HG02973 (cell line): ENCODE measurements at regions not wholly inside any gene's neighbourhood (a gene's known extent, or its start where the extent isn't known, plus 50 kb on each side); places are given as distances from the start of the nearest gene placed in this dataset.

Experiments
- ATAC-seq: cut with Tn5 transposase; IDR thresholded peaks from one replicate; pipeline ENCODE4 v1.9.1; 2021; ENCODE audit warnings: moderate library complexity; ENCODE audit not compliant: unreplicated experiment

DNA sequence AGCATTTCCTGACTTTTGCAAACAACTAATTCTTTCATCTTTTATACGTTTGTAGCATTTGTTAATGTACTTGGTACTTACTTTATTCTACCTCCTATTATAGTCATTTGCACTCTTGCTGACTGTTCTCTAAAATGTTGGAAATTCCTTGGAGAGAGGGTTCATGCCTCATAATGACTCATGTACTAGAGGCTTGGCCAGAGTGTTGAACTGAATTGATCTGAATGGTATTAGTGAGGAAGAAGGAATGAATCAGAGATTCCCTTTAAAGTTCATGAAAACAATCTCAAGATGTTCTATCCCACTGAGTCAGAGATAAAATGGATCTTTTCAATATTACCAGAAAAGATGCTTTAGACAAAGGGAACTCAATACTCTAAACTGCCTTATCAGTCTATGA lies 383.4 kb downstream of the SEC16B start:
- ATAC-seq = no peak

DNA sequence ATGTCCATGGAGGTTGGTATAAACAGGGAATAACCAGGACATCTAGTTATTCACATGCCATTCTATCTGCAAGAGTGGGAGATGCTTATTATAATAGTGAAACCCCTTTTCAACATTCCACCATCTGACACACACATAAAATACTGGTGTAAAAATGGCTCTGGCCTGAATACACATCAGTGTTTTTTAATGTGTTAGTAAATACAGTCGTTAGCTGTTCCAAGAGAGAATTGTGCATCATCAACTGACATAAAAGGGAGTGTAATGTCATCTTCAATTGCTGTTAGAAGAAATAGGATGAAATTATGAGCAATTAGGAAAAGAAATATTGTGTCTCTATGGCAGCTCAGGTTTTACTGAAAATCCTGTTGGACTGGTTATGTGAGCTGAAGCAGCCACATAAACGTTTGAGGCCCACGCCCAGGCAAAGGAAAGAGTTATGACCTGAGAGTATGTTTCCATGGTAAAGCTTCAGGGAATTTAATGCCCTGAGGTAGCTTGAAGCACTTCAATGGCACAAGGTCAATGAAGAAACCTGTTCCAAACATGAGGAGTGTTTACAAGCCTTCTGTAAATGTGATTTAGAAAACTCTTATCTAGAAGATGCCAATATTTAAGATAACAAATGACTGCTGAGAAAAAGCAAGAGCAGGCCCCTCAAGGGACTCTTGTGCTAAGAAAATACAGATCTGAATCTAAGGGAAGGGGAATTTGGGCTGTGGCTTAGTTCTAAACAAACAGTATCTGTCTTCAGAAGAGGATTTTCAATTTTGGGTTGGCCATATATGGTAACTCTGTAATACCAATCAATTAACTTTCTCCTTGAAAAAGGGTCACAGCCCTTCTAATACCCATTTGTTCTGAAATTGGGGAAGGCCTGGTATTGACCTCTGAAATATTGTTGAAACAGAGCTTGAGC lies 384.3 kb downstream of the SEC16B start:
- no peak for ATAC-seq

DNA sequence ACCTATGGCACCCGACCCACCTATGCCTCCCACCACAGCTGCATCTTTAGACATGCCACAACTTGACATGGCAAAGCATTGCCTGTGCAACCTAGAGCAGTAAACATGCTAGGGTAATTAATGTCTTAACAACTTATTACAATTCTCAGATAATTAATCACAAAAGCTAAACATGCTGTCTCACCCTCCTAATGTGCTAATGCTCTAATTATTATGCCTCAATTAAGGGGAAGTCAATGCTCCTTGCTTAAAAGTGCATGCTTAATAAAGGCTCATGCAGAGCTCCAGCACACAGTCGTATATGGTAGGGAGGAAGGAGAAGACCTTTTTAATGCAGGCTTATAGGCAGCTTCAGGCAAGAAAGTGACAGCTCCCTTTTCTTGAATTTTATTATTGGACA lies 396.0 kb downstream of the SEC16B start:
- no peak for ATAC-seq

DNA sequence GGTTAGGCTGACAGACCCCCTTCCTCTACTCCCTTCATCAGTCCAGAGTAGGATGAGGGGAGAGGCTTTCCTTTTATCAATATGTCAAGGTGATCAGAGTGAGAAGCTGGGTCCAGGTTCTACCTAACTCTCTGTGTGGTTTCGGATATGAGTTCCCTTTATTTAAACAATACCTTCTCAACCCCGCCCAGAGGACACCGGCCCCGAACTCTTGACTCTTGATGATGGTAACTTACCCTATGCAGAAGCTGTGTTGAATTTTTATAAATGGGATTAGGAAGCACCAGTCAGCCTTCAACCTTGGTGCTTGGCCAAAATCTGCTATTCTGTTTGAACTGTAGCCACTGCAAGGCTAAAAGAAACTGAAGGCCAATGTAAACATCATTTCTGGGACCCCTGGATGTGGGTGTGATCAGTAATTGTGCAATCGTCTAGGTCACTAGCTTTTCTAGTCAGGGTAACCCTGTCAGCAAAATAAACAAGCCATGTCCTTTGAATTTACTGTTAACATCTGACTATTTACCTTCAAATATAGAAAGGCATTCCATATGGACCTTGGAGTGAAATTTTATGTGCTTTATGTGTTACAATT lies 398.3 kb downstream of the SEC16B start:
- no peak for ATAC-seq

DNA sequence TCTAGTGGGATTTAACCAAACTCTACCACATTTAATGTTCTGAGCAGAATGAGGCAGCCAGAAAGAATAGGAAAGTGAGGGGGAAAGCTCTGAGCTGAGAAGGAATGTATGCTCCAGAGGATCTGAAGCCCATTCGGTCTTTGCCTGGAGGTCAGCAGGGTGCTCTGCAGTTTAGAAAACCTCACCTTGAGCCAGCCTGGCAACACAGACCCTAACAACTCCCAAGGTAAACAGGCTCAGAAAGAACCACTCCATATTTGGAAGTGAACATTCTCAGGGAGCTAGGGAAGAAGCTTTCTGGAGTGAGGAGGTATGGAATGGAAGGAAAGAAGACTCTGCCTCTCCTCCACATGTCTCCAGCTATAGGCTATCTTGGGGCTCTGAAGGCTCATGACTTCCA lies 398.8 kb downstream of the SEC16B start:
- ATAC-seq = no peak

DNA sequence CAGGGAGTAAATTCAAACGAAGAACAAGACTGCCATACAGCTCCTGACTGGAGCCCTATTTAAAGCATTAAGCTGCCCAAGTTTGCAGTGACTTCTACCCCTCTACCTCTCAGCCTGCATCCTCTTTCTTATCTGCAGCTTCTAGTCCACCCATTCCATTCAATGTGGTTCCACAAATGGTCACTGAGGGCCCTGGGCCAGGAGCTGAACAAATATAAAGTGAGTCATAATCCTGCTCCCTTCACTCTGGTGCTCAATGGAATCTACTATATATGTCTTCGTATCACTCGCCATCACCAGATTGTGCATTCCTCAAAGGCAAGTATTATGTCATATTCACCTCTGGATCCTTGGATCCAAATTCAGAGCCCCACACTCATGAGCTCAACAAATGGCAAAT lies 398.7 kb downstream of the BRINP2 start:
- no peak for ATAC-seq

DNA sequence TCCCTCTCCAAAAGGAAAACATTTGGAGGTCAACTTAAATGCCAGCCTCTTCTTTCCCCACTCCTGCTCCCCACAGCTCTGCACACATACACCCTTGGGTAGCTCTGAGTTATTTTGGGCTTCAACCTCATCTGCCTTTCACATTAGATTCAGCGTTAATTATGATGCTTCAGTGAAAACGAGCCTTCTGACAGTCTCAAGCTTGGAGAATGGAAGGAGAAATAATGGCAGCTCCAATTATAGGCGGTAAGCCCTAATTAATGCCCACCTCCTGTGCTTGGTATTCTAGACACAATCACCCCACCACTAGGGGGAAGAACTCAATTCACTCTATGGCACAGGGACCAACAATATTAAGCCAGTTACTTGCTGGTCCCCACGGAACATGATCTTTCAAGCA lies 397.9 kb downstream of the BRINP2 start:
- no peak for ATAC-seq

DNA sequence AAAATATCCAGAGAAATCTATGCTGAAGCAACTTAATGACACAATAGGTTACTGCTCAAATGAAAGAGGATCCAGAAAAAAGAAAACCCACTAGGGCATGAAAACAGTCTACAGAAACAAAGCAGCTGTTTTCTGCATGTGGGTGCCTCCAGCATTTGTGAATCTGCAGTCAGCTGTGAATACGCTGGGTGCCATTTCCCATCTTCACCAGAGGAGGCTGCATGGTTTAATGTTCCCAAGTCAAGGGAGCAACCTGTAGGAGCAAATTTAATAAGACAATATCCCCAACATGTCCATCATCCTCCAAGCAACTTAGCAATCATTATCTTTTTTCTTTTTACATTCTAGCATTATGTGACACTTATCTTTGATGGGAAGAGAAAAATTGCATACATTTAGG lies 396.6 kb downstream of the BRINP2 start:
- ATAC-seq = no peak

DNA sequence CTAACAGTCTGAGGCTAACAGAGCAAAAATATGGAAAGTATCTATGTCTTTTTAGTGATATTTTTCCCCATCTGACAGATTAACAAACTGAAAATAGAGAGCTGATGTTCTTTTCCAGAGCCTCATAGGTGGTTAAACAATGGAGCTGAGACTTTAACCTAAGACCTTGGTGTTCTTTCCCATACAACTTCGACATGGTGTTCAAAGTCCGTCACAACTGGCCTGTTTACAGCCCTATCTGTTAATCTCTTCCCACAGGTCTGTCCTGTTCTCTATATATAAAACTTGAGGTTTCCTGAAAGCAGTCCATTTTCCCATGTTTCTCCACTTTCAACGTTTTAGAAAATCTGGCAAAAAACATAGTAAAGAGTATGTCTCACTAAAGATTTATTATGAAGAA lies 395.7 kb downstream of the BRINP2 start:
- ATAC-seq = no peak

DNA sequence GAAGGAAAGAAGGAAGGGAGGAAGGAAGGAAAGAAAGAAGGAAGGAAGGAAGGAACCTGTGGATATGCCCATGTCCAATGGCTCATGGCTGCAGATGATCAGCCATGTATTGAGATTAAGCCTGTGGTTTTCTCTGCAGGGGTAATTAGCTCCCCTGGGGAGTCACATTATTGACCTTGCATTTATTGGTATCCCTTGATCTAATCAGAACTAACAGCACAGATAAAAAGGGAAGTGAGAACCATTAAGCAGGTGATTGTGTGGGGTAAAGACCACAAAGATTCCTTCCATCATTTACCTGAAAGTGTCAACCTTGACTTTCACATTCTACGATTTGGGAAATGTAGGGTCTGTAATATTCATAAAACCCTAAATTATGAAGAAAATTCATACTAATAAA lies 390.7 kb downstream of the BRINP2 start:
- no peak for ATAC-seq

DNA sequence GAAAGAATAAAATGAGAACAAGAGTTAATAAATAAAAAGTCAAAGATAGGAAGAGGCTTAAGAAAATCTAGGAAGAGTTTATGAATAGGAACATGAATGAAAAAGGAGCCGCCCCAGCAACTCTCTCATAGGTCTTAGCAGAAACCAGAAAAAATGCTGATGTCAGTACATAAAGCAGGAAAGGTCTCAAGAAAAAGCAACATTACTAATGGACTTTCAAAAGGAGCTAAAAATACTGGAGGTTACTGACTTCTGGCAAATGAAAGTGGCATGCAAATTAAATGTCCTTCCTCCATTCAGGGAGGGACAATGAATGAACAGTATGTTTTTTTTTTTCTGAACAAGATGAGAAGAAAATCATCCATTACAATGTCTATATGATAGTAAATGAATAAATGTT lies 387.6 kb downstream of the BRINP2 start:
- no peak for ATAC-seq

DNA sequence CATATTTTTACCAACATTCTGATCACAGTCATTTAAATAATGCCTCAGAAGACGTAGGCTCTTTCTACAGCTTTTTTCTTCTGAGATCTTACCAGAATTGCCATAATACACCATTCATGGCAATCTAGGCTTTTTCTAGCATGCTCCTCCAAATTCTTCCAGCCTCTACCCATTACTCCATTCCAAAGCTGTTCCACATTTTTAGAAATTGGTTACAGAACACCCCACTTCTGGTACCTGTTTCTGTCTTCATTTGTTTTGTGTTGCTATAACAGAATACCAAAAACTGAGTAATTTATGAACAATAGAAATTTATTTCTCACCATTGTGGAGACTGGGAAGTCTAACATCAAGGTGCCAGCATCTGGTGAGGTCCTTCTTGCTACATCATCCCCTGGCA lies 385.4 kb downstream of the BRINP2 start:
- no peak for ATAC-seq

DNA sequence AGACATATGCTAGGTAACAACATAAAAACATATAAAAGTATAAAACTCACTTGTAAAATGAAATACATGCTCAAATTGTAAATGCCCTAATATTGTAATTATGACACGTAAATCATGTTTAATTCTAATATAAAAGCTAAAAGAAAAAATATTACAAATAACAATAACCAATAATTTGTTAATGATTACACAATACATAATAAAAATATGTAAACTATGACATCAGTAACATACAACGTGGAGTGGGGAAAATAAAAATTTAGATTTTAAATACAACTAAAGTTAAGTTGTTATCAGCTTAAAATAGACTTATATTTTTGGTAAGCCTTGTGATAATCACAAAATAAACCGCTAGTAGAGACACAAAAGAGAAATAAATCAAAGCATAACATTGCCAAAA lies 376.4 kb downstream of the BRINP2 start:
- ATAC-seq = no peak

DNA sequence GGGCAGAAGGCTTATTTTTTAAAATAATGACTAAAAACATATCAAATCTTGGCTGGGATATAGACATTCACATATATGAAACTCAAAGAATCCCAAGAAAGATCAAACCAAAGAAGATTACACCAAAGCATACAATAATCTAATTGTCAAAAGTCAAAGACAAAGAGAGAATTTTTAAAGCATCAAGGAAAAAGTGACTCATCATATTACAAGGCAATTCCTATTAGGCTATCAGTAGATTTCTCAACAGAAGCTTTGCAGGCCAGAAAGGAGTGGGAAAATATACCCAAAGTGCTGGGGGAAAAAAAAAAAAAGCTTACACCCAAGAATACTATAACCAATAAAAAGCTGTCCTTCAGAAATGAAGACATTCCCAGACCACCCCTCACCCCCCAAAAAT lies 375.6 kb downstream of the BRINP2 start:
- ATAC-seq = no peak

DNA sequence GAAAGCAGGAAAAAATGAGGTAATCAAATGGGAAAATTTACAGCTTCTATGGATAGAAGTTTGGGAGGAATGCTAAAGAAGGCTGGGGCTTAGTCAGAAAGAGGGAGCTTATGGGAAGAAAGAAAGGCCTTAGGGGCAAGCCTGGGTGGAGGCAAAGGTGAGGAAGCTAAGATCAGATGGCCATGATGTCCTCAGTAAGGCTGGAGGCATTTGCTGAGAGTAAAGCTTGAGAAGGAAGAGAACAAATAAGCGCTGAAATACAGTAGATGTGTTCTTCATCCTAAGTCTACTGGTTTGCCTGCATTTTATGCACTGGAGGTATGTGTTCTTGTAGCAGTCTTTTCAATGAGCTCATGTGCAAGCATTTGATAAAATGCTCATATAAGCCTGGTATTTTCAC lies 355.4 kb downstream of the BRINP2 start:
- ATAC-seq = no peak

DNA sequence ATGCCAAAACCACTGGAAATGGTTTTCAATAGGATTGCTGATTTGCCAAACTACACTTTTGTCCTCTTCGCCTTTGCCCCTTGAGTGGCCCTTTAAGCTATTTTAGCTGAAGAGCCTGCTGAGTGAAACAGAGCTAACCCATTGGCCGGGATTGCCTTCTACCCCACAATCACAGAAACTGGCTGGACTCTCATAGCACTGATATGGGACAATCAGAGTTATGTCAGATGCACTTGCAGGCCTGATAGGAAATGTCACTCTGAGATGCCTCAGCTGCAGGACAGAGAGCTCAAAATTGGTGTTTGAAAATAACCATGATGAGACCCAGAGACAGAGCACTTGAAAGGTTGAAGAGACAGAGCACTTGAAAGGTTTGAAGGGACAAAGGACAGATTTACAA lies 354.4 kb downstream of the BRINP2 start:
- ATAC-seq = no peak

DNA sequence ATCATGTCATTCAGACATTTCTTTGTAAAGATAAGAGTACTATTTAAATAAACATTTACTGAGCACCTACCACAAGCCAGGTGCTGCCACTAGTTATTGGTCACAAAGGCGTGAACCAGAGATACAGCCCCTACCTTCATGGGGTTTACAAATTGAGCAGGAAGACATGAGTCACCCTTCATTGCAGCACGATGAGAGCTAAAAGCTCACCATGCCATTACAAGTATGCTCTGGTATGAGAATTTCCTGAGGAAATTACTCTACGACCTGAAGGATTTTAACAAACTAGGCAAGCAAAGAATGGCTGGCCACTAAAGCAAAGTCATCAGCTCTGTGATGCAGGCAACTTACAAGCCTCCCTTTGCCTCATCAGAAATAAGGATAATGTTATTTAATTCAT lies 346.8 kb downstream of the BRINP2 start:
- ATAC-seq = no peak

DNA sequence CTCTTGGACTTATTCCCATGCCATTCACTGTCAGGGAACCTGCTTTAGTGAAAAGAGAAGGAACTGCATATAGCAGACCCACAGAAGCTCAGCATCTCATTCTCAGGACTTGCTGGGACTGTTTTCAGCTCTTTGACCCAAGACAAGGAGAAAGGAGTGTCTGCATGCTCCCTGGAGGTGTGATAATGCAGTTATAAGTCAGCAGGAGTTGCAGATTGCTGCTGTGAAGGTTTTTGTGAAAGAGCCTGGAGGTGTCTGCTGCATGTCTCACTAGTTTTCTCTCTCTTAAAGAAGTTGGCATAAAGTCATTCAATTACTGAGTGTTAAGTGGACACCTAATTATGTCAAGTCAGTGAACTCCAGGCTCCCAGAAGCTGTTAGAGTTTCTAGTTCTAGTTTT lies 343.4 kb downstream of the BRINP2 start:
- ATAC-seq = no peak

DNA sequence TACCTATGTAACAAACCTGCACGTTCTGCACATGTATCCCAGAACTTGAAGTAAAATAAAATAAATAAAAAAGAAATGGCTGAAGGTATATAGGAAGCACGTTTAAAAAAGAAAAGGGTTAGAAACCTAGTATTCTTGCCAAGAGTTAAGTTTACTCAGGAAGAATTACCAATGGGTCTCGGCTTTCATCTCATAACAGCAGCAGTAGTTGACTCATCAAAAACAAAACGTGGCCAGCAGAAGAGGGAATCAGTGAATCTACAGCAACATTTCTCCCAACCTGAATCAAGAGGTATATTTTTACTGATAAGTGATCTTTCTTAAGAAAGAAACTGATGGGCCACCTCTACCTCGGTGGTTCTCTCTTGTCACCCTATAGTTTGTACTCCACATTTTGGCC lies 340.3 kb downstream of the BRINP2 start:
- ATAC-seq = no peak

DNA sequence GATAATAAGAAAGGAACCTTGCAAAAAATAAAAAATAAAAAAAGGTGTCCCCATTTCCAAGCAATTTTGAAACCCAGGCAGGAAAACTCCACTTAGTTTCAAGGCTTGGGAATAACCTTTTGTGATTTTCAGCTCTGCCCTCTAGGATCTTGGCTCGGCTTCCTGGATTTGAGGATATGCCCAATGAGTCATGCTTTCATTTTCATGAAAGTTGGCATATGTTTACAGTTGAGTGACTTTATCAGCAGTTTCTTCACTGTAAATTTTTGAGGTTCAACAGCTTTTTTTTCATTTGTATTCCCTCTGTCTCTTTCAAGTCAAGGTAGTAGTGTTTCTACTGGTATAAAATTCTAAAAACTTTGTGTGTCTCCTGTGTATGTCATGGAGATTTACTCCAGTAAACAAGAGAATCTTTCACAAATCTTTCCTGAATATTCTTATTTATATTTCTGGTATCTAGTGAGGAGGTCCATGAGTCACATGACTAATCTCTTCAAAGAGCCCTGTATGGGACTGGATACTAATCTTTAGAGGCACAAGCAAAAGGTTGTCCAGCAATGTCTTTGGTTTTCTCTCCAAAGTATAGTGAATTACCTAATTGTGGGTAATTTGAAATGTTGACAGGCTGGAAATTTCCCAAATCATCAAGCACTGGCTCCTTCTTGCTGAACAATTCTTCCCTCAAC lies 335.3 kb downstream of the BRINP2 start:
- ATAC-seq = no peak

DNA sequence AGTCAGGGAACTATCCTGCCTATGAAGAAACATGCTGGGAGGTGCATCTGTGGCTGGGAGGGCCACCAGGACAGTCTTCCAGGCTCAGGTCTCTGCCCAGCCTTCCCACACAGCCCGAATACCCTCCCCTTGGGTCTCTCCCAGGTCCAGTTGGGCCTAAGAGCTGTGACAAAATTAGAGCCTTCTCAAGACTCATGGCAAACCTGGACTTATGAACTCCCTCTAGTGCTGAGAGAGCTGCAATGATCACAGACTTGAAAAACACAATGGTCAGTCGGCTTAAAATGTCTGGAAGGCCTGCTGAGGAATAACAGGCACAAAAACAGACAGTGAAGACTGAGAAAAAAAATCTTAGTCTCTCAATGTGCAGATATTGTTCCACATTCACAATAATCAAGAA lies 325.1 kb downstream of the BRINP2 start:
- no peak for ATAC-seq

DNA sequence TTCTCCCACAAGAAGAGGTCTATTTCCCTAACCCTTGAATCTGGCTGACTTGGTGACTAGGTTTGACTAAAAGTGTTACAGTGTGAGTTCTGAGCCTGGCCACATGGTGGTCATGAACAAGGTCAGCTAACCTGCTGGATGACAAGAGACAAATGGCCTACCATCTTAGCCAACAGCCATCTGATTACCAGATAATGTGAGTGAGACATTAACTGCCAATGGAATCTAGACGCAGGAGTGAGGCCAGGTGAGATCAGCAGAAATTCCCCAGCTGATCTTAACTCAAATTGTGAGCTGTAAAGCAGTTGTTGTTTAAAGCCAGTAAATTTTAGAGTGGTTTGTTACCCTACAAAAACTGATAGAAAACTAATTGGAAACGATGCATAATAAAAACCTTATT lies 320.0 kb downstream of the BRINP2 start:
- ATAC-seq = no peak
